HEK293T (cell line): ENCODE measurements at regions not wholly inside any gene's neighbourhood (a gene's known extent, or its start where the extent isn't known, plus 50 kb on each side); places are given as distances from the start of the nearest gene placed in this dataset.

ENCODE experiments used
- CTCF ChIA-PET: fragments of 350-600 bp; formaldehyde crosslinking; extraction: SDS; loops from one replicate; lab custom pipeline; 2021; ENCODE audit warnings: antibody characterized with exemption, inconsistent platforms; lab: Yijun Ruan, JAX
- POLR2A ChIA-PET: fragments of 350-600 bp; formaldehyde crosslinking; extraction: SDS; loops from one replicate; lab custom pipeline; 2020; ENCODE audit warnings: antibody characterized with exemption, inconsistent platforms; lab: Yijun Ruan, JAX
- DNase-seq: peaks from one replicate; pipeline ENCODE4 v3.0.0; 2012; ENCODE audit warnings: mixed read lengths; ENCODE audit errors: extremely low spot score
- ARNT ChIP-seq: fragments of 450-650 bp; IDR thresholded peaks from 2 replicates; pipeline ENCODE4 v1.6.1; 2017; ENCODE audit warnings: mild to moderate bottlenecking
- BHLHE40 ChIP-seq: fragments of 450-650 bp; IDR thresholded peaks from 2 replicates; pipeline ENCODE4 v1.6.1; 2016; ENCODE audit warnings: mild to moderate bottlenecking, moderate library complexity, borderline replicate concordance
- CTBP1 ChIP-seq: fragments of 450-650 bp; IDR thresholded peaks from 2 replicates; pipeline ENCODE4 v1.6.1; 2016; ENCODE audit warnings: borderline replicate concordance
- ELF4 ChIP-seq: fragments of 450-650 bp; IDR thresholded peaks from 2 replicates; pipeline ENCODE4 v1.6.1; 2017; ENCODE audit warnings: antibody characterized with exemption
- FOXA1 ChIP-seq: fragments of 450-650 bp; IDR thresholded peaks from 2 replicates; pipeline ENCODE4 v1.6.1; 2016; ENCODE audit warnings: mild to moderate bottlenecking
- FOXK2 ChIP-seq: fragments of 450-650 bp; IDR thresholded peaks from 2 replicates; pipeline ENCODE4 v1.6.1; 2016; ENCODE audit warnings: mild to moderate bottlenecking
- FOXM1 ChIP-seq: fragments of 450-650 bp; IDR thresholded peaks from 2 replicates; pipeline ENCODE4 v1.6.1; 2017; ENCODE audit warnings: mild to moderate bottlenecking, borderline replicate concordance
- HDGF ChIP-seq: fragments of 450-650 bp; IDR thresholded peaks from 2 replicates; pipeline ENCODE4 v1.6.1; 2017; ENCODE audit warnings: antibody characterized with exemption, borderline replicate concordance
- L3MBTL2 ChIP-seq: fragments of 450-650 bp; conservative IDR thresholded peaks from 2 replicates; pipeline ENCODE4 v1.6.1; 2016; ENCODE audit warnings: mild to moderate bottlenecking
- LEF1 ChIP-seq: fragments of 450-650 bp; IDR thresholded peaks from 2 replicates; pipeline ENCODE4 v1.6.1; 2017; ENCODE audit warnings: mild to moderate bottlenecking, borderline replicate concordance
- NFRKB ChIP-seq: fragments of 450-650 bp; IDR thresholded peaks from 2 replicates; pipeline ENCODE4 v1.6.1; 2016; ENCODE audit warnings: mild to moderate bottlenecking, moderate library complexity
- PKNOX1 ChIP-seq: fragments of 450-650 bp; IDR thresholded peaks from 2 replicates; pipeline ENCODE4 v1.6.1; 2016
- SP1 ChIP-seq: fragments of 450-650 bp; IDR thresholded peaks from 2 replicates; pipeline ENCODE4 v1.6.1; 2017
- SUZ12 ChIP-seq: fragments of 450-650 bp; IDR thresholded peaks from 2 replicates; pipeline ENCODE4 v1.6.1; 2016; ENCODE audit warnings: mild to moderate bottlenecking
- TARDBP ChIP-seq: fragments of 450-650 bp; IDR thresholded peaks from 2 replicates; pipeline ENCODE4 v1.6.1; 2016
- ZNF384 ChIP-seq: fragments of 450-650 bp; IDR thresholded peaks from 2 replicates; pipeline ENCODE4 v1.6.1; 2016

- ChIA-PET POLR2A (no interaction called here), CTCF (no interaction called here)
- peak; percentile 14 for DNase-seq
- no peak for TF ChIP-seq NFRKB
- no peak for TF ChIP-seq TARDBP
- no peak for TF ChIP-seq LEF1
- no peak for TF ChIP-seq CTBP1
Measured at GRCh38 chr5:60382716-60383115, 317.2 kb downstream of the DEPDC1B start.

DNA sequence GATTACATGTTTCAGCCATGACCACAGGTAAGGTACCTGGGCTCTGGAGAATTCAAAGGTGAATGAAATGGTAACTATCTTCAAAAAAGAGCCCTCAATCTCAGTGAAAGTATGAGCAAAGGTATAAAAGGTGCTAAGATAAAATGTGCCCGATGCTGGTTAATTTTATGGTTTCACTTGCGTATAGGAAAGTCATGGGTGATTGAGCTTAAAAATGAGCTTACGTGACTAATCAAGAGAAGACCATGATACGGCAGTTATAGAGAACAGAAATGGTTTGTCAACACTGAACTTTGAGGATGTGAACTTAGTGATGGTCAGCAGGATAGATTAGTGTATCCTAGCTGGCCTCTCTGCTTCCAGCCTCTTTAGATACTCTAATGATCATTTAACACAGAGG lies 320.1 kb downstream of the DEPDC1B start:
- POLR2A ChIA-PET = no interaction called here
- CTCF ChIA-PET = no interaction called here
- TF ChIP-seq ZNF384 (no peak), FOXA1 (no peak), FOXM1 (no peak), FOXK2 (no peak), LEF1 (no peak), HDGF (no peak), PKNOX1 (no peak), SUZ12 (no peak), TARDBP (no peak), ARNT (no peak), L3MBTL2 (no peak)
- DNase-seq = no peak

DNA sequence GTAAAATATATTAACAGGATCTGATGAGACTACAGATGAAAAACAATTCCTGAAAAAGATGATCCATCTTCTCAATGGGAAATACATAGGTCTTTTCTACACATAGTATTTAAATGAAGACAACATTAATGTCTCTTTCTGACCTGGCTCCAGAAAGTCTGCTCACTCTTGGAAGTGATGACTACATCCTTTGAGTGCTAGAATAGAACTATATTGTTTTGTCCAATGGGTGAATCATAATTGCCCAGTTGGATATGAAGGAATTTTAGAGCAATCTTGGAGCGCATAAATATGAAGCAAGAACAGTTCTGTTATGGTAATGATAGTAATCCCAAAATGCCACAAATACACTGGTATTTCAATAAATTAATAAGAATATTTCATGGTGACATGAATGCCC lies 322.1 kb downstream of the DEPDC1B start:
- ChIA-PET CTCF (no interaction called here), POLR2A (no interaction called here)
- TF ChIP-seq SP1 (no peak), FOXA1 (no peak), ZNF384 (no peak)
- DNase-seq = no peak

DNA sequence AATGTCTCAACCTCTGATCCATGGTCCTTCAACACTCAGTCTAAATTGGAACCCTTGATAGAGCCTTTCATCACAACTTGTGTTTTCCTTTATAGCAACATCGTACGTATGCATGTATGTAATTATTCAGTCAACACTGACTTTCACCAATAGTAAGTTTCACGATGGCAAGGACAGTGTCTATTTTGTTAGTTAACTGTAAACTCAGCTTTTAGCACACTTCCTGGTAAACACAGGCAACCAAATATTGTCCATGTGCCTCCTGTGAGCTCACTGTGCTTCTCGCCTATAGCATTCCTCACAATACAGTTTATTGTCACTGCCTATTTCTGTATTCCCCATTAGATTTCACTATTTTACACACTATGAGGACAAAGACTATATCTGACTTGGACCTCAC lies 323.1 kb downstream of the DEPDC1B start:
- TF ChIP-seq BHLHE40 (no peak), L3MBTL2 (no peak), LEF1 (no peak), PKNOX1 (no peak), SP1 (no peak)
- ChIA-PET POLR2A (no interaction called here), CTCF (no interaction called here)
- DNase-seq = no peak

DNA sequence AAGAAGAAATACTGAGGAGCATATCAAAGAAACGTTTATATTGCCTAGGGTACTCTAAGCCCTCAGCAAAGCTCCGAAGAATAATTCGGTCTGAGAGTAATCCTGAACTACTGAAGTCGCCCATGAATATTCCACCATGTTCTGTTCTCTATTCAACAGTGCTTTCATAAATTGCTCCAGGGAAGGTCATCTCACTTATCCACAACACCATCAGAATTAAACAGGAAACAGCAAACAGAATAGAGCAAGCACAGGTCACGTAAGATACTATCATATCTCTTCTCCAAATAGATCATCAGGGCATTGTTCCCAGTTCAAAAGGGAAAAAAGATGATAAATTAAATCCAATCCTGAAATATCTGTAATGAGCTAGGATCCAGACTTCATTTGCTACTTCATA lies 325.6 kb downstream of the DEPDC1B start:
- CTCF ChIA-PET = no interaction called here

GRCh38 chr5:60372786-60373185 lies 327.2 kb downstream of the DEPDC1B start:
- ChIA-PET POLR2A (no interaction called here), CTCF (no interaction called here)
- no peak for DNase-seq
- no peak for TF ChIP-seq LEF1
- TF ChIP-seq FOXK2 = no peak
- no peak for TF ChIP-seq FOXA1
- TF ChIP-seq SP1 = no peak
- TF ChIP-seq ELF4 = no peak
- no peak for TF ChIP-seq ARNT
- TF ChIP-seq TARDBP = no peak
- no peak for TF ChIP-seq L3MBTL2
- TF ChIP-seq NFRKB = no peak
- no peak for TF ChIP-seq HDGF
- no peak for TF ChIP-seq FOXM1
- TF ChIP-seq CTBP1 = no peak
- TF ChIP-seq PKNOX1 = no peak
- no peak for TF ChIP-seq BHLHE40
- no peak for TF ChIP-seq SUZ12
- no peak for TF ChIP-seq ZNF384

More for the DNA sequence above, 325.6 kb downstream of the DEPDC1B start:
- no peak for TF ChIP-seq ELF4
- TF ChIP-seq NFRKB = no peak
- TF ChIP-seq HDGF = no peak
- TF ChIP-seq BHLHE40 = no peak
- TF ChIP-seq TARDBP = no peak
- no peak for TF ChIP-seq ARNT
- no peak for TF ChIP-seq FOXA1
- TF ChIP-seq FOXK2 = no peak
- no peak for TF ChIP-seq SP1
- no peak for TF ChIP-seq LEF1
- TF ChIP-seq CTBP1 = no peak
- no peak for TF ChIP-seq PKNOX1
- no peak for TF ChIP-seq L3MBTL2
- no peak for TF ChIP-seq FOXM1
- TF ChIP-seq ZNF384 = no peak
- no peak for TF ChIP-seq SUZ12
- POLR2A ChIA-PET = no interaction called here
- no peak for DNase-seq

- CTCF ChIA-PET = no interaction called here
- POLR2A ChIA-PET = no interaction called here
- no peak for TF ChIP-seq NFRKB
- no peak for TF ChIP-seq FOXA1
- TF ChIP-seq ARNT = no peak
- TF ChIP-seq SUZ12 = no peak
- TF ChIP-seq CTBP1 = no peak
- TF ChIP-seq PKNOX1 = no peak
- no peak for TF ChIP-seq LEF1
- DNase-seq = no peak
Measured at GRCh38 chr5:60371065-60371464, 328.9 kb downstream of the DEPDC1B start.
